HFFc6 (cell line): ENCODE measurements at regions not wholly inside any gene's neighbourhood (a gene's known extent, or its start where the extent isn't known, plus 50 kb on each side); places are given as distances from the start of the nearest gene placed in this dataset.

Experiments
- DNase-seq: peaks from one replicate; pipeline ENCODE4 v3.0.0-alpha.2; 2018
- H3K27ac Mint-ChIP-seq: 2 replicates; pipeline ENCODE4 v1.8.0; 2020; ENCODE audit warnings: mild to moderate bottlenecking, mixed read lengths
- H3K27me3 Mint-ChIP-seq: 2 replicates; pipeline ENCODE4 v1.8.0; 2021; ENCODE audit warnings: mild to moderate bottlenecking, moderate library complexity, mixed read lengths; ENCODE audit not compliant: insufficient read depth
- H3K36me3 Mint-ChIP-seq: 2 replicates; pipeline ENCODE4 v1.8.0; 2021; ENCODE audit warnings: low read depth, mixed read lengths
- H3K4me1 Mint-ChIP-seq: 2 replicates; pipeline ENCODE4 v1.8.0; 2020; ENCODE audit warnings: low read depth, mixed read lengths
- H3K4me3 Mint-ChIP-seq: 2 replicates; pipeline ENCODE4 v1.8.0; 2020; ENCODE audit warnings: mild to moderate bottlenecking, moderate library complexity, mixed read lengths
- H3K9me3 Mint-ChIP-seq: 2 replicates; pipeline ENCODE4 v1.8.0; 2020; ENCODE audit warnings: mild to moderate bottlenecking, mixed read lengths
- TF ChIP-seq, protein P1 (sequence below): fragments of 200-600 bp; sonication (generic); IDR thresholded peaks from 2 replicates; pipeline ENCODE4 v1.5.0; 2021; ENCODE audit warnings: antibody characterized with exemption, mild to moderate bottlenecking

DNA sequence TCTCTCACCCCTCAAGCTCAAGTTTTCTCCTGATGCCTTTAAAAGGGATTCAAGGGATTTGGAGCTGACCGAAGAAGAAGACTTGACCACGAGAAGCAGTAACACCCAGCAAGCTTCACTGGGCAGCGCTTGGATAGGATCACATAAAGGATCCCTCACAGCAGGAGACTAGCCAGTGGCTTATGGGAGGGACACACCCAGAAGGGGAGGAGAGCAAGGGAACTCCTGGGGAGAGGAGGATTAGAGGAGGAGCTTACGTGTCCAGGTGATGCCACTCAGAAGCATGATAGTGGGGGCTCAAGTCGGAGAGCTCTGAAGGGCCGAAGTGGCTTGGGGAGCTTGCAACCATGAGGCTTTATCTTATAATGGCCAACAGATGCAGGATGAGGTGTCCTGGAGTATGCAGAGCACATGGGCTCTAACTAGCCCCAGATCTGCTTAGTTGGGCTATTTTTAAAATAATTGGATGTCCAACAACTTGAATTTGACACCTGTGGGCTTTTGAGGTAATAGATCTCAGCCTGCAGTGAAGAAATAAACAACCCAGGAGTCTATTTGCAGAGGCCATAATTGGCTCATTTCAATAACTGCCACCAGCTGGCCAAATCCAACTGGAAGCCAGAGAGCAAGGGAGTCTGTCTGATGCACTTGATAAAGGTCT, 137.9 kb upstream of the EXOC2 start:
- peaks cover 1% of the 10 kb centered on the region for H3K27me3 Mint-ChIP-seq
- H3K4me1 Mint-ChIP-seq, result no peaks in the 10 kb centered on the region
- TF ChIP-seq, protein P1, sequence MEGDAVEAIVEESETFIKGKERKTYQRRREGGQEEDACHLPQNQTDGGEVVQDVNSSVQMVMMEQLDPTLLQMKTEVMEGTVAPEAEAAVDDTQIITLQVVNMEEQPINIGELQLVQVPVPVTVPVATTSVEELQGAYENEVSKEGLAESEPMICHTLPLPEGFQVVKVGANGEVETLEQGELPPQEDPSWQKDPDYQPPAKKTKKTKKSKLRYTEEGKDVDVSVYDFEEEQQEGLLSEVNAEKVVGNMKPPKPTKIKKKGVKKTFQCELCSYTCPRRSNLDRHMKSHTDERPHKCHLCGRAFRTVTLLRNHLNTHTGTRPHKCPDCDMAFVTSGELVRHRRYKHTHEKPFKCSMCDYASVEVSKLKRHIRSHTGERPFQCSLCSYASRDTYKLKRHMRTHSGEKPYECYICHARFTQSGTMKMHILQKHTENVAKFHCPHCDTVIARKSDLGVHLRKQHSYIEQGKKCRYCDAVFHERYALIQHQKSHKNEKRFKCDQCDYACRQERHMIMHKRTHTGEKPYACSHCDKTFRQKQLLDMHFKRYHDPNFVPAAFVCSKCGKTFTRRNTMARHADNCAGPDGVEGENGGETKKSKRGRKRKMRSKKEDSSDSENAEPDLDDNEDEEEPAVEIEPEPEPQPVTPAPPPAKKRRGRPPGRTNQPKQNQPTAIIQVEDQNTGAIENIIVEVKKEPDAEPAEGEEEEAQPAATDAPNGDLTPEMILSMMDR, result no peak
- H3K27ac Mint-ChIP-seq, result no peak overlapping the region
- H3K9me3 Mint-ChIP-seq, result peaks cover 34% of the 10 kb centered on the region
- no peak overlapping the region for H3K4me3 Mint-ChIP-seq
- no peaks in the 10 kb centered on the region; the same call in 1 of the 2 replicates for H3K36me3 Mint-ChIP-seq
- no peak for DNase-seq

DNA sequence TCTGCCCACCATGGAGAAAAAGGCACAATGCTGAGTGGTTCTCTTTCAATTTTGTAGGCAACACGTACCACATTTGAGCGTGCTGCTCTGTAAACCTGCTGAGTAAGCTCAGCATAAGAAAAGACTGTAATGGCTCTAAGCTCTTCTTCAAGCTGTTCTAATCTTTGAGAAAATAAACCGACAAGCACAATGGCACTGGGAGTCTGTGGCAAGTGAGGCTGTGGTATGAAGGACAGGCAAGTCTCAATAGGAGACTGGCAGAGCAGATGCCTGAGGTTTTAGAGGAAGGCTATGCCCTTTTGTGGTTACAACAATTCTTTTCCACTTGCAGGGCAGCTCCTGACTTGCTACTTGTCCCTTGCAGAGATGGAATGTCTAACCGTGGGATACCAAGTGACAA, 136.7 kb upstream of the EXOC2 start:
- no peaks in the 10 kb centered on the region for H3K4me1 Mint-ChIP-seq

DNA sequence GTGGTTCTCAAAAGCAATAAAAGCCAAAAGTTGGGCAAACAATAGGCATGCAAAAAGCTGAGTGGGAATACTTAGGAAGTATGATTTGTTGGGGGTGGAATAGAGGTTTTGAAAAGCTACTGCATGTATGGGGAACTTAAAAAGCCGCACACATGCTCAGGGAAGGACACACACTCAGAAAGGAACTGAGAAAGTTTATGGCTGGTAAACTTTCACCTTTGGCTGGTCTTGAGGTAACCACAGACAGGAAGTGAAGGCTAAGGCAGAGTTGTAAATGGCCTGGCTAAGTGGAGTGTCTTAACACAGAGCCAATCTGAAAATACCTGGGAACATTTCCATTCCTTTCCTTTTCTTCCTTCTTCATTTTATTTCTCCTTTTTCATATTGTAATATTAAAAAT, 134.5 kb upstream of the EXOC2 start:
- TF ChIP-seq, protein P1, result no peak
- Mint-ChIP-seq H3K4me3 (no peak overlapping the region), H3K9me3 (peaks cover 19% of the 10 kb centered on the region), H3K4me1 (no peaks in the 10 kb centered on the region), H3K36me3 (no peaks in the 10 kb centered on the region), H3K27ac (no peak overlapping the region), H3K27me3 (peaks cover 1% of the 10 kb centered on the region; the same call in 1 of the 2 replicates)
- no peak for DNase-seq

More for the DNA sequence above, 136.7 kb upstream of the EXOC2 start:
- peaks cover 34% of the 10 kb centered on the region for H3K9me3 Mint-ChIP-seq
- no peak for DNase-seq
- H3K36me3 Mint-ChIP-seq, result no peaks in the 10 kb centered on the region; the same call in 1 of the 2 replicates
- no peak overlapping the region for H3K4me3 Mint-ChIP-seq
- peaks cover 1% of the 10 kb centered on the region for H3K27me3 Mint-ChIP-seq
- TF ChIP-seq, protein P1, result no peak
- H3K27ac Mint-ChIP-seq, result no peak overlapping the region

DNA sequence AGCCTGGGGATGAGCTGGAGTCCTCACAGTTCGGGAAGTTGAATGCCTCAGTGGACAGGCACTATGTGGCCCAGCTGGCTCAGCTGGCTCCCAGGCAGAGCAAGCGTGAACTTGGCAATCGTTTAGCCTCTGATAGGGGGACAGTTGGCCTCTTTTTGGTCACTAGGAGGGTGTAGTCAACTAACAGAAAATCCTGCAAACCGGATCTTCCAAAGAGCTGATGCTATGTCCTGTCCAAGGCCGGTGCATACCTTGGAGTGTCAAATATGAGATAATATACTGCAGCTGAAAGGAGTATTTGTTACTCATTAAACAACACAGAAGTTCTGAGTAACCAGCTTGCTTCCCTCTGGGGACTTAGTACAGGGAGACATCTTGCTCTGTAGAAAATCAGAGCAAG, 126.2 kb upstream of the EXOC2 start:
- DNase-seq, result no peak
- H3K4me3 Mint-ChIP-seq, result no peak overlapping the region
- H3K9me3 Mint-ChIP-seq, result no peaks in the 10 kb centered on the region
- H3K27ac Mint-ChIP-seq, result no peak overlapping the region
- H3K36me3 Mint-ChIP-seq, result no peaks in the 10 kb centered on the region
- H3K27me3 Mint-ChIP-seq, result peaks cover 5% of the 10 kb centered on the region; the same call in 1 of the 2 replicates
- TF ChIP-seq, protein P1, result no peak
- no peaks in the 10 kb centered on the region for H3K4me1 Mint-ChIP-seq

DNA sequence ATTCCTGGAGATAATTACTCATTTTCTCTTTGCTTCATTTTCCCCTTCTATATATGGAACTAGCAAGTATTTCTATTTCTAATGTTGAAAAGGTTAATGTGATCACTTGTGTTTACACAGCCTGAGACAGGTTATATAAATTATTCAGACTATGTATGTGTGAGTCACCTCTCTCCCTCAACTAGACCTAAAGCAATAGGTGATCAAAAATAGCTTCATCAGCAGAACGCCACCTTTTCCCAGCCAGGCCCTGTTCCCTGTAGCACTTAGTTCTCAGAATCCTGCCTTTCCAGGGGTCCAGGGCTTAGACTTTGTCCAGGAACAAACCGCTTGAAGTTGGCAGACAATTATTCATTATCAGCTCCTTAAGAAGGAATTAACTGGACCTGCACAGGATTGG, 125.3 kb upstream of the EXOC2 start:
- no peak for DNase-seq
- Mint-ChIP-seq H3K9me3 (no peaks in the 10 kb centered on the region), H3K36me3 (no peaks in the 10 kb centered on the region), H3K4me3 (no peak overlapping the region), H3K27ac (no peak overlapping the region), H3K27me3 (peaks cover 5% of the 10 kb centered on the region; the same call in 1 of the 2 replicates), H3K4me1 (no peaks in the 10 kb centered on the region)
- TF ChIP-seq, protein P1, result no peak
